HG03060 (cell line): ENCODE measurements at regions not wholly inside any gene's neighbourhood (a gene's known extent, or its start where the extent isn't known, plus 50 kb on each side); places are given as distances from the start of the nearest gene placed in this dataset.

ENCODE experiments used
- ATAC-seq: cut with Tn5 transposase; IDR thresholded peaks from one replicate; pipeline ENCODE4 v1.9.1; 2021; ENCODE audit warnings: low read depth, moderate number of reproducible peaks; ENCODE audit not compliant: unreplicated experiment

DNA sequence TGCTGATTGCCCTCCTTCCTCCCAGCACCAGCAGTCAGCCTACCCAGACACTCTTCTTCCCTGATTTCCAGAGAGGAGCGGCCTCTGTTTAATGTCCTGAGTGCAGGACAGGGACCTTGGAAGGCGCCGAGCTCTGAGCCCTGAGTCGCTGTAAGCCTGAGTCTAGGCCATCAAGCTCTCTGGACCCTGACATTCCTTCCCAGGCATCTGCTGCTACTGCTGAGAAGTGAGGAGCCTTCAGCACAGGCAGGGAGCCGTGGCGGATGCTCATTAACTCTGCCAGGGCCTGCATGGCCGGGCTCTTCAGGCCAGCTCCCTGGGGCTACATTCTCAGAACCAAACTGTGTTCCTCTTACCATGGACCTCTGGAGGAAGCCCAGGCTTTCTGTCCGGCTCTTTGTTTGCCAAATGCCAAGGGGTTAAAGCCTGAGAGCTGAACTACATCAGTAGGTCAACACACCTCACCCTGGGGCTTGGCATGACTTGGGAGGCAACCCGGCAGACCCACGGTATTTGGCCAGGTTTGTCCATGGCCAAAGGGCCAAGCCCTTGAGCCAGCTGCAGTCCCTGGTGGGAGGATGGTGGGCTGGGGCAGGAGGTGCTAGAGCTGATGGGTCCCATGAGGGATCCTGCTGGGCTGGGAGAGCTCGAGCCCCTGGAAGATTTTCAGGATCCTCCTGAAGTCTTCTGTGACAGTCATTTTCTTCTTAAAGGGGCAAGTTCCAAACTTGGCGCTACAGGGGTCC is 721.4 kb downstream of the BRD1 start:
- no peak for ATAC-seq

DNA sequence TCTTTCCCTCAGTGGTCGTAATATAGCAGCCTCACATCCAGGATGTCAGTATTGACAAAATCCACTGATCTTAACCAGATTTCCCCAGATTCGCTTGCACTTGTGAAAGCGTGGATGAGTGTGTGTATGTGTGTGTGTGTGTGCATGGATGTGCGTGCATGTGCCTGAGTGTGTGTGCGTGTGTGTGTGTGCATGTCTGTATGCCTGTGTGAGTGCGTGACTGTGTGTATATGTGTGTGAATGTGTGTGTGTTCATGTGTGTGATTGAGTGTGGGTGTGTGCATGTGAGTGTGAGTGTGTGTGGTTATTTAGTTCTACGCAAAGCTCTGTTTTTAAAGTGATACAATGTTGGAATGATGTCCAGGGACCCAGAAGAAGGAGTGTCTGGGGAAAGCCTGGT is 723.2 kb downstream of the BRD1 start:
- ATAC-seq = no peak

DNA sequence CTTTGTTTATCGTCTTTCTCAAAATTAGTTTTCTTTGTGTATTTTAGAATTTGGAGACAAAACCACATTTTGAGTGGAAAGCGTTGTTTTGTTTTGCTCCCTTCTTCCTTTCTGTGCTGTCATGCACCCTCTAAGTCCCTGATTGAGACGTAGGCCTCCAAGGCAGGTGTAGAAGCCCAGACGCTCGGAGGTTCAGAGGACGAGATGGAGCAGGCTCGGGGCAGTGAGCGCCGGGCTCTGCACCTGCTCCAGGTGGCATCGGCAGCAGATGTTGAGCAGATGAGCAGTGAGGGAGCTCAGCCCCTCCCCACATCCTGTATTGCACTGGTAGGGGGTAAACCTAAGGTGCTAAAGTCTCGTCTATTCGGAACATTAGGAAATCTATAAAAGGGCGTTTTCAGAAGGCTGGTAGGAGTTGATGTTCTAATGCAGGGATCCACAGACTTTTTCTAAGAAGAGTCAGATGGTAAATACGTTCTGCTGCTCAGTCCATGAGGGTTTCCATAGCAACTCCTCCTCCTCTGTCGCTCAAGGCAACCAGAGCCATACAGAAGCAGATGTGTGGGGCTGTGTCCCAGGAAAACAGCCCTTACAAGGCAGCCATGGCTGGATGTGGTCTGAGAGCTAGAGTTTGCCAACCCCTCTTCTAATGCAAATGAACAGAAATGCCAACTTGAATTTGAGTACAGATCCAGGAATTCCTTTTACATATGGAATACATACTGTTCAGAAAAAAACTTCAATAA is 724.2 kb downstream of the BRD1 start:
- no peak for ATAC-seq

DNA sequence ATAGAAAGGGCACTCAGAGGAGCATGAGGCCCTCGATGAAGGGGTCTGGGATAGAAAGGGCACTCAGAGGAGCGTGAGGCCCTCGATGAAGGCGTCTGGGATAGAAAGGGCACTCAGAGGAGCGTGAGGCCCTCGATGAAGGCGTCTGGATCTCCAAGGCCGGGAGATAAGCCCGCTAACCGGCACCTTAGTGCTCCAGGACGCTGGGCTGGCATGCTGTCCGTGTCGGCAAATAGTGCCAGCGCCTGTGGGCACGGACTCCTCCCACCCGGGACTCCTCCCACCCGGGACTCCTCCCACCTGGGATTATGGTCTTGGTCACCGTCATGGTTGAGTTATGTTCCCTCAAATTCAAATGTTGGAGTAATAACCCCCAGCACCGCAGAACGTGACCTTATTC is 725.3 kb downstream of the BRD1 start:
- ATAC-seq = no peak

DNA sequence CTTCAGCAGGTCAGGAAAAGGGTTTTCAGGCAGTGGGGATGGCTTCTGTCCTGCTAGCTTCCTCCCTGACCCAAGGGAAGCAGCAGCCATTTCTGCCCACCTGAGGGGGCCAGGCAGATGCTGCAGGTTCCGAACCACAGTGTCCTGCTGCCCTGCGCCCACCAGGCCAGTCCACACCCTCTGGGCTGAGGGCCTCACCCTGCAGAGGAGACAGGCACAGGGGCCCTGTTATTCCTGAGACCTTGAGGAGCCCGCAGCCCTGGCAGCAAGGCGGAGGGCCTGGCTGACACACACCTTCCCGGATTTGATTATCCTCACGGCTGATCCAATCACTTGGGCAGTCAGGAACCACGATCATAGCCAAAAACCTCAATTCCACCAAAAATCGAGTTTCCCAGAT is 725.8 kb downstream of the BRD1 start:
- no peak for ATAC-seq

DNA sequence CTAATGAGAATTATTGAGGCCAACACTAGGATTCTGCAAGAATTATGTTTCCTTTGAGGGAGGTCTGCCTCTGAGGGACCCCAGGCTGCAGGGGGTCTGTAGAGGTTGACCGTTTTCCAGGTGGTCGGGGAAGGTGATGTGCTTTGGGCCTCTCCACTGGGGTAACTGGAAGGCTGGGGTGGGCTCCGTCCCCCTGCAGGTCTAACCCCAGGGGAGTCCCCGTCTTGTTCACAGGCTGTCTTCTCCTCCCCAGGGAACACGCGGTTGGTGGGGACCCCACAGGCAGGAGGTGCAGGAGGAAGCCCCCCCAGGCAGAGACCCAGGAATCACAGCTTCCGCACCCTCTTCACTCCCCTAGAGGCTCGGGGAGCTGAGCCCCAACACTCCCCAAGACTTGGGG is 726.4 kb downstream of the BRD1 start:
- no peak for ATAC-seq

DNA sequence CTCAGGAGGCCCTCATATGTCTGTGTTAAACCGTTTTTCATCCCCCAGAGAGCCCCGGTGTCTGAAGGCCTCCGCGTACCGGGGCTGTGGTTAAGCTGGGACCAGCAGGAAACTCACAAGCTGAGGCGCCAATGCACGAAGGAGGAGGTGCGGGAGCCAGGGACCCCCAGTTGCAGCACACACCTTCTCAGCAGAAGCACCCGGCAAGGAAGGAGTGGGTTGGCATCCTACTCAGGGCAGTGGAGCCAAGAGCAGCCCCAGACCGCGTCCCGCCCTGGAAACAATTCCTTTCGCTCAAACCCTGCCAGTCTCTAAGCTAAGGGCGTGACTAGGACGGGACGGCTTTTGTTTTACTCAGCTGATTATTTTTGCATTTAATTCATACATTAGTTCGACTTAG is 726.9 kb downstream of the BRD1 start:
- ATAC-seq = no peak

DNA sequence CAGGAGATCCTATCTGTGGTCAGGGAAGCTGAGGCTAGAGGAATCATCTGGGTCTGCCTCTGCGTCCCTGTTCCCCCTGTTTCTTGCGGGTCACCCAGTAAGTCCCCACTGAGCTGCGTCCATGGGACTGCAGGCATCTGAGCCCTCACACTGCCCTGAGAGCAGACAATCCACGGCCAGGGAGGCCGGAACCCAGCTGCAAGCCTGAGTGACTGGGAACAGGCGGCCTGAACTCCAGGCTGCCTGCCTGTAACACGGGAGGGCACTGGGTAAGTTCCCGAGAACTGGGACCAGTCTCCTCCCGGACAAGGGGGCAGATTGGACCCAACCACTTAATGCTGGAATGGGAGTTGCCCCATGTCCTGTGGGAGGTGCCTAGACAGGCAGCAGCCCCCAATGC is 727.4 kb downstream of the BRD1 start:
- no peak for ATAC-seq

DNA sequence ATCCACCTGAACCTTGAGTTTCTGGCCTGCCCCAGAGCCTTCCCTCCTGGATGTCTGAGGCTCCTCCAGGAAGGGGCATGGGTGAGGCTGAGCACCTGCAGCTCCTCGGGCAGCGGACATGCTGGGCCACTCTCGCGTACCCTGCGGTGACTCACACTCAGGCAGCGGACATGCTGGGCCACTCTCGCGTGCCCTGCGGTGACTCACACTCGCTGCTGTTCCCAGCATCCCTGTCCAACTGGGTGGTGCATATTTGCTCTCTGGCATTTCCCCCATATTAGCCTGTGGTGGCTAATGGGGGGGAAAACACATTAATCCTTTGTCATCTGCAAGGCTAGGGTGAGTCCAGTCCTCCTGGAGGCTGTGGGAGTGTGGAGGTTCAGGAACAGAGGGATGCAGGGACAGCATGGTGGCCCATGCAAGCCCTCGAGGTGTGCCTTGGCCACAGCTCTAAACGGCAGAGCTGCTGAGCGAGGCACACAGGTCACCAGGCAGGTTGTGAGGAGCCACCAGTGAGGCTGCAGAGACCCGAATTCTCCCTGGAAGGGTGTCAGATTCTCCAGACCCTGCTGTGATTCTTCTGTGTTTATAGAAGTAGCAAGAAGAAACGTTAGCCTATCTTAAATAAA is 728.1 kb downstream of the BRD1 start:
- no peak for ATAC-seq

DNA sequence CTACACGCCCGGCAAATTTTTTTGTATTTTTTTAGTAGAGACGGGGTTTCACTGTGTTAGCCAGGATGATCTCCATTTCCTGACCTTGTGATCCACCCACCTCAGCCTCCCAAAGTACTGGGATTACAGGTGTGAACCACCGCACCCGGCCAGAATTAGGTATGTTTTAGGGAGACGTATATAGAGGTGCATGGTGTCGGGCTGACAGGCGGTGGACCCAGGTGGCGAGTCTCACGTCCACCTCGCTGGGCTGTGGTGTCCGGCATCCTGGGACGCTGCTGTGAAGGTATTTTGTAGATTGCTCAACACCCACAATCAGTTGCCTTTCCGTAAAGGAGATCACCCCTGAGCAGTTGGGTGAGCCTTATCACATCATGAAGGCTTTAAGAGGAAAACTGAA is 728.6 kb downstream of the BRD1 start:
- ATAC-seq = no peak

DNA sequence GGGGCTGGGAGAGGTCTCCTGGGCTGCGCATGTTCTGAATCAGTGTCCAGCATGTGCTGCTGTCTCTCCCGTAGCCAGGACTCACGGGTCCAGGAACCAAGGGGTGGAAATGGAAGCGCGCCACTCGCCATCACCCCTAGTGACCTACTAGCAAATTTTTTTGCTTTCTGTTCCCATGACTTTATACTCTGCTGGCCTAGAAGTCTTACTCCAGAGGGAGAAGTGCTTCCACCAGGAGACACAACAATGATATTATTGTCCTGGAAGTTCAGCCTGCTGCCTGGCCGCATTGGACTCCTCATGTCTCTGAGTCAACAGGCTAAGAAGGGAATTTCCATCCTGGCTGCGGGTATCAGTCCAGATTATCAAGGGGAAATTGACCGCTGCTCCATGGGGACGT is 729.7 kb downstream of the BRD1 start:
- ATAC-seq = no peak

DNA sequence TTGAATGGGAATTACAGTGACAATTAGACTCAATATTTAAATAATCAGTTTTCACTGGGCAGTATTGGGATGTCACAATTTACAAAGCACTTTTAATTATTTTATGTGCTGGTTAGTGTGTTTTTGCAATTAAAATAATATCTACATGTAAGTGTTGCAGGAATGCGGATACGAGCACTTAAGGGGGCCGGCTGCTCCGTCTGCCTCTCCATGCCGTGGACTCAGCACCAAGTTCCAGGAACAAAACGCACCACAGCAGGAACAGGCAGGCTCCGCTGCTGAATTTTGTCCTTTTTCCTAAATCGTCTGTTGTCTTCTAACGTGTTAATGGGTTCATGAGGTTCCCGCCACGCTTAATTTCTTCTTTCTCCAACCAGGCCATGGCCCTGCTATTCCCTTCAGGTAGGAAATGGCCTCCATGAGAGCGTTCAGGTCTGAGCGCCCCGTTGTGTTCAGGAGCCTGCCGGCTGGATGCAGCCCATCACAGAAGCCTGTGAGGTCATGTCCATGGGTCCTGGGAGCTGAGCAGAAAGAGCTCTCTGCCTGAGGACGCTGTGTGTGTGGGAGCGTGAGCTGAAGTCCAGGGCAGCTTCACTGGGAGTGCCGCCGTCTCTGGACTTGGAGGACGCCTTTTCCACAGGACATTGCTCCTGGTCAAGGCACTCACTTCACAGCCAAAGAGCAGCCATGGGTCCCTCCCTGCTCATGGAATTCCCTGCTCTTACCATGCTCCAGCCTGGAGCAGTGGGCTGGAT is 730.3 kb downstream of the BRD1 start:
- no peak for ATAC-seq

DNA sequence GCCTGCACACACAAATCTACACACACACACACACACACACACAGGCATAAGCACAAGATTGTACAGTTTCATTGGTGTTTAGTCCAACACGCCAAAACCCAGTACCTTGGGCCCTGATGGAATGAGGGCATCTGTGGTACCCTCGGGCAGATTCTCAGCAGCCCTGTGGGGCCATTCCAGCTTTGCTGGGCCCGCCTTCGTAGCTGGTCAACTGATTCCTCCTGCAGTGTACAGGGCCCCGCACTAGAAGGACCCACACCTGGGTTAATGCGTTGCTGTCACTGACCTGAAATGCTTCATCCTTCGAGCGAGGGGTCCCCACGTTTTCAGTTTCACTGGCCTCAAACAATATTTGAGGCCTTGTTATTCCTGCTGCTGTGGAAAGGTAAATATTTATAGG is 731.2 kb downstream of the BRD1 start:
- ATAC-seq = no peak

DNA sequence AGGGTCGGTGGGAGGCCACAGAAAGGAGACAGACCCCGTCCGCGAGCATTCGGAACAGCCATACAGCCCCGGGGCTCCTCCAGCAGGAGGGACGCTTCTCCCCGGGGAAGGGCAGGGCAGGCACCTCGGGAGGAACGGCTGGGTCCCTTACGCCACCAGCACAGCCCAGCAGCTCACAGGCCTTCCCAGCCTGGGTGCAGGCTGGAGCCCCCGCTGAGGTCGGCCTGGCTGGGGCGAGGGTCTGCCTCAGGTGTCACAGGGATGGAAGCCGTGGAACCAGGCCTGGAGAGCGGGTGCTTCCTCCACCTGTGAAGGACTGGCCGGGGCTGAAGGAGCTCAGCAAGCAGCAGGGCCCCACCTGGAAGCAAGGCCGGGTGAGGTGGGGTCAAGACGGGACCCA is 732.3 kb downstream of the BRD1 start:
- ATAC-seq = no peak

DNA sequence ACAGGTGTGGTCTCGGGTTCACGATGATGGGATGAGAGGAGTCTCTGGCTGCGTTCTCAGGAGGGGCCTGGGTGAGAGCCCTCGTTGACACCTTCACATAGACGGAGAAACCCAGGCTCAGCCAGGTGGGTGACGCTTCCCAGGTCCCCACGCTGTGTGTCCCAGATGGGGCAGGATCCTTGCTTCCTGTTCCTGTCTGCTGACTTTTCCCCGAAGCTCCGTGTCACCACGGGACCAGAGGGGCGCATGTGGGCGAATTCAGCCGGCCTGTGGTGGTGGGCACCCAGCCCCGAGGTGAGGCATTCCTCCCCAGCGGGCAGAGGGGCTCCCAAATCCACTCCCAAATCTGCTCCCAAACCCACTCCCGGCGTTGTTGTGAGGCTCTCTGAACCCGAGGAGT is 732.8 kb downstream of the BRD1 start:
- ATAC-seq = no peak

DNA sequence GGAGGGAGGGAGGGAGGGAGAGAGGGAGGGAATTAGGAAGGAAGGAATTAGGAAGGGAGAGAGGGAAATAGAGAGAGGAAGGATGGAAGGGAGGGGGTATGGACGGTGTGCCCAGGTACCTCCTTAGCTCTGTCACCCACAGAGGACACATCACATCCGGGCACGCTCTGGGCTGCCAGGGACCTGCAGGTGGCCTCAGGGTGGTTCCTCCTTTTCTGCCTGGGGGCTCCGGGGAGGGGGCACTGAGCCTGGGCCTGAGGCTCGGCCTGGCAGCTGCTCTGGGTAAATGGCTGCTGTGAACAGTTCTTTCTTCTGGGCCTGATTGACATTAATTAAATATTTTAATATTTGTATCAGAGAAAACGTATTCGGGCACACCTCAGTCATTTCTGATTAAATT is 733.5 kb downstream of the BRD1 start:
- ATAC-seq = no peak

DNA sequence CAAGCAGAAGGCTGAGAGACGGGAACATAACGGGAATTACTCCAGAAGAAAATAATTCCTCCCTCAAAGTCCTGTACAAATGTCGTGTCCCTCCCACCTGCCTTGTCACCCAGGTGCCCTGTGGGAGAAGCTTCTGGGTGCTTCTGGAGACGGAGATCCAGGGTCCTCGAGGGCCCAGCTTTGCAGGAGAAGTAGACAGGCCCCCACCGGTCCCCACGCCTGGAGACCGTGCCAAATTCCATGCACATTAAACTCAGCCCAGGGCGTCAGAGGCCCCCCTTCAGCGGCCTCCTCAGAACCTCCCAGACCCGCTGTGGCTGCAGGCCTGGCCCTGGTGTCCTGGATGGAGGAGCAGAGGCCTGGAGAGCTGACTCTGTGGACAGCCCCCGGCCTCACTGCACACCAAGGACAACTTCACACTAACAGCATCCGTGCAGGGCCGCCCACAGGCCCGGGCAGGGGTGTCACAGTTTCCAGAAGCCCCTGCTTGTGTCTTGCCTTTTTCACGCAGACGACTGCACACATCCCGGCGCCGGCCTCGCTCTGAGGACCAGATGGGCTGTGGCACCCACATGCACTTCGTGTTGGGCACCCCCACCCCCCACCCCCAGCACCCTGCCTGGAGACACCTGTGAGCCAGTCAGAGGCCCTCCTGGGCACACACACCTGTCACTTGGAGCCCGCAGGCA is 734.3 kb downstream of the BRD1 start:
- ATAC-seq = no peak

DNA sequence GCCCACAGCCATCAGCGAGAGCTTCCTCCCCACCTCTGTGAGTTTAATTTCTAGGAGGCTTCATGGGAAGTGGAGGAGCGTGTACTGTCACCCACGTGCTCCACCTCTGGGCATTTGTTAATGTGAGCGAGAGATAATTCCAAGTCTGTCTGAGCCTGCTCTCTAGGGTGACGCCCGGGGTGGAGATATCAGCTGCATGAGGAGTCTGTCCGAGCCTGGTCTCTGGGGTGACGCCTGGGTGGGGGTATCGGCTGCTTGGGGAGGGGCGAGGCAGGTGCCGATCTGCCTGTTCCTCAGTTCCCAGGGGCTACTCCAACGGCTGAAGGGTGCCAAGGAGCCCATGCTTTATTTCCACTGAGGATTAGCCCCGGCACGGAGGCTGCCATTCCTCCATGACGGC is 735.0 kb downstream of the BRD1 start:
- ATAC-seq = no peak

DNA sequence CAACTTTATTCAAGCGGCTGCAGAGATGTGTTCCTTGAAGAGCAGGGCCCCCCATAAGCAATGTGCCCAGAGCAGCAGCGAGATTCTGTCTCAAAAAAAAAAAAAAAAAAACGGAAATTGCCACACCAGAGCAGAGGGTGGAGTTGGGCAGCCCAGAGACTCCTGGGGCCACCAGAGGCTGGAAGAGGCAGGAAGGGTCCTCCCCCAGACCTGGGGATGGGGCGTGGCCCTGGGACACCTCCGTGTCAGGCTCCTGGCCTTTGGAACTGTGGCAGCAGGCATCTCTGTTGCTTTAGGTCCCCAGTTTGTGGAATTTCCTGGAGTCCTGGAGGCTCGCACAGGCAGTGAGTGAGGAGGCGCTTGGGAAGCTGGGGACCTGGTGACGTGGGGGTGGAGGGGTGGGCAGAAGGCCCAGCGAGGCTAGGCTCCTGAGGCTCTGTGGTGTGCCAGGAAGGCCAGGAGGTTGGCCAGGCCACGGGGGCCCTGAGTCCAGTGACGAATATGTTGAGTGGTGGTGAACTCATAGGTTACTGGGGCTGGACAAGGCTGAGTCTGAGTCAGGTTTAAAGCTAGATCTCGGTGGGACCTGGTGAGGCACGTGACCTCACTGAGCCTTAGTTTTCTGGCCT is 735.6 kb downstream of the BRD1 start:
- no peak for ATAC-seq

DNA sequence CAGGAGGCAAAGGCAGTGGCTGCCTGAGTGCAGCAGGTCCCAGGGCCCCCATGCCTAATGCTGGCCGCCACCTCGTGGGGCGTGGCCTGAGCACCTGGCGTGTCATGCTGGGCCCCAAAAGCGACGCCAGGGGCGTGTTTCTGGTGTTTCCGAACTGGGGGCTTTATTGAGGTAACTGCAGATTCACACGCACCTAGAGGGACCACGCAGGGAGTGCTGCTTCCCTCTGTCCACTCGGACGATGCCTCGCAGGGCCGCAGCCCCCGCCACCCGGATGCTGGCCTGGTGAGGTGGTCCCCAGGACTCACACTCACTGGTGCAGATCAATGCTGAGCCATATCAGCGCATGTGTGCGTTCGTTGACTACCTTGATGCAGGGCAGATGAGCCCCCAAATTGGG is 736.2 kb downstream of the BRD1 start:
- no peak for ATAC-seq
